A549 (cell line): ENCODE measurements at regions not wholly inside any gene's neighbourhood (a gene's known extent, or its start where the extent isn't known, plus 50 kb on each side); places are given as distances from the start of the nearest gene placed in this dataset.

Source experiments
- ATAC-seq, 2 experiments: fragments of 200-7000 bp in 1 of 2; fragments of >200 bp in 1 of 2; cut with Nextera tagmentation in 1 of 2; cut with Tn5 transposase in 1 of 2; 3 replicates each; pipeline versions ENCODE4 v1.8.0 to v1.9.1; 2018 to 2020; ENCODE audit warnings: mild to moderate bottlenecking in 1 of 2, moderate library complexity in 1 of 2
- CTCF ChIA-PET: fragments of 300-600 bp; sonication (Branson Sonifier 250); formaldehyde crosslinking; extraction: SDS; loops from one replicate; lab custom pipeline; 2021; ENCODE audit warnings: antibody characterized with exemption, inconsistent platforms; lab: Yijun Ruan, JAX
- POLR2A ChIA-PET: fragments of 350-600 bp; formaldehyde crosslinking; extraction: SDS; loops from one replicate; lab custom pipeline; 2021; ENCODE audit warnings: antibody characterized with exemption, inconsistent platforms; lab: Yijun Ruan, JAX
- DNase-seq, 2 experiments: peaks; one replicate each; pipeline versions ENCODE4 v3.0.0 to v3.0.0-alpha.2; 2011 to 2016; ENCODE audit warnings: low read depth in 1 of 2, low spot score in 1 of 2
- FAIRE-seq: peaks from 2 replicates; lab custom pipeline; 2011; peaks lifted over from hg19 to GRCh38; lab: Jason Lieb, UNC
- H3K27ac ChIP-seq, 2 experiments: fragments of >200 bp; sonication (Bioruptor Twin); formaldehyde crosslinking; 3 replicates each; pipeline ENCODE4 v1.5.1; 2016 to 2017
- H3K4me1 ChIP-seq: fragments of >200 bp; sonication (Bioruptor Twin); formaldehyde crosslinking; 3 replicates; pipeline ENCODE4 v1.6.1; 2016
- H3K4me2 ChIP-seq: fragments of >200 bp; sonication (Bioruptor Twin); formaldehyde crosslinking; 3 replicates; pipeline ENCODE4 v1.6.1; 2016
- H3K4me3 ChIP-seq: fragments of >200 bp; sonication (Bioruptor Twin); formaldehyde crosslinking; 3 replicates; pipeline ENCODE4 v1.5.1; 2016
- H3K9me3 ChIP-seq: fragments of >200 bp; sonication (Bioruptor Twin); formaldehyde crosslinking; 3 replicates; pipeline ENCODE4 v1.6.1; 2016
- BHLHE40 ChIP-seq: IDR thresholded peaks from 2 replicates; pipeline ENCODE4 v1.6.1; 2012; ENCODE audit warnings: low read depth, low read length, inconsistent platforms
- CHD2 ChIP-seq: fragments of 150-350 bp; IDR thresholded peaks from 2 replicates; pipeline ENCODE4 v1.6.1; 2014; ENCODE audit warnings: low read length; ENCODE audit not compliant: partially characterized antibody
- CHD4 ChIP-seq: fragments of 200-600 bp; sonication (generic); IDR thresholded peaks from 2 replicates; pipeline ENCODE4 v1.6.1; 2016; ENCODE audit warnings: antibody characterized with exemption, mild to moderate bottlenecking, borderline replicate concordance
- EHMT2 ChIP-seq: fragments of 200-600 bp; sonication (generic); IDR thresholded peaks from 2 replicates; pipeline ENCODE4 v1.6.1; 2016; ENCODE audit warnings: antibody characterized with exemption, low read depth, mild to moderate bottlenecking, moderate library complexity
- ESRRA ChIP-seq: fragments of 150-350 bp; IDR thresholded peaks from 2 replicates; pipeline ENCODE4 v1.6.1; 2014; ENCODE audit warnings: mild to moderate bottlenecking, low read length, borderline replicate concordance
- GATA3 ChIP-seq: IDR thresholded peaks from 2 replicates; pipeline ENCODE4 v1.6.1; 2012; ENCODE audit warnings: borderline replicate concordance
- HOXB13 ChIP-seq: fragments of 250-450 bp; sonication (Bioruptor Pico); IDR thresholded peaks from 2 replicates; pipeline ENCODE4 v1.5.0; 2020; ENCODE audit warnings: low read depth, mild to moderate bottlenecking, moderate library complexity
- KDM5A ChIP-seq: fragments of 200-600 bp; sonication (generic); IDR thresholded peaks from 2 replicates; pipeline ENCODE4 v1.6.1; 2016; ENCODE audit warnings: antibody characterized with exemption, mild to moderate bottlenecking
- MAFK ChIP-seq: fragments of 450-650 bp; IDR thresholded peaks from 2 replicates; pipeline ENCODE4 v1.6.1; 2014; ENCODE audit not compliant: partially characterized antibody
- NPAS2 ChIP-seq: fragments of 250-450 bp; sonication (Bioruptor Pico); IDR thresholded peaks from 2 replicates; pipeline ENCODE4 v1.8.0; 2022; ENCODE audit warnings: mild to moderate bottlenecking, moderate library complexity, borderline replicate concordance
- POLR2AphosphoS2 ChIP-seq: conservative IDR thresholded peaks from 2 replicates; pipeline ENCODE4 v1.6.1; 2012; ENCODE audit warnings: low read length, improper control_type of control experiment, inconsistent platforms
- RNF2 ChIP-seq: fragments of 200-600 bp; sonication (generic); IDR thresholded peaks from 2 replicates; pipeline ENCODE4 v1.6.1; 2016; ENCODE audit warnings: low read depth, mild to moderate bottlenecking, antibody characterized with exemption, moderate library complexity, borderline replicate concordance
- SMC3 ChIP-seq: fragments of >200 bp; sonication (Bioruptor Twin); formaldehyde crosslinking; IDR thresholded peaks from 3 replicates; pipeline ENCODE4 v1.6.1; 2018; ENCODE audit warnings: inconsistent platforms
- TP53 ChIP-seq: fragments of 250-450 bp; sonication (Bioruptor Pico); IDR thresholded peaks from 2 replicates; pipeline ENCODE4 v1.5.0; 2021; ENCODE audit warnings: mild to moderate bottlenecking, moderate library complexity
- ZFP36 ChIP-seq: fragments of 450-650 bp; IDR thresholded peaks from 2 replicates; pipeline ENCODE4 v1.6.1; 2014; ENCODE audit warnings: borderline replicate concordance; ENCODE audit not compliant: partially characterized antibody
- WGBS: methylation state at CpG from one replicate; pipeline ENCODE4 v1.1.6; 2017; ENCODE audit errors: missing lambda C conversion rate; 5-methylcytosine and 5-hydroxymethylcytosine counted together
- TF ChIP-seq, protein P1 (sequence below): fragments of 250-450 bp; sonication (Bioruptor Pico); IDR thresholded peaks from 2 replicates; pipeline ENCODE4 v1.5.0; 2020; ENCODE audit warnings: low read depth, mild to moderate bottlenecking, moderate library complexity
- TF ChIP-seq, protein P2 (sequence below): IDR thresholded peaks from 2 replicates; pipeline ENCODE4 v1.6.1; 2012; ENCODE audit warnings: low read depth, borderline replicate concordance
- TF ChIP-seq, protein P3 (sequence below): fragments of 450-650 bp; IDR thresholded peaks from 2 replicates; pipeline ENCODE4 v1.6.1; 2014; ENCODE audit warnings: antibody characterized with exemption
- TF ChIP-seq, protein P4 (sequence below): fragments of >200 bp; sonication (Bioruptor Twin); formaldehyde crosslinking; IDR thresholded peaks from 3 replicates; pipeline ENCODE4 v1.5.1; 2016

DNA sequence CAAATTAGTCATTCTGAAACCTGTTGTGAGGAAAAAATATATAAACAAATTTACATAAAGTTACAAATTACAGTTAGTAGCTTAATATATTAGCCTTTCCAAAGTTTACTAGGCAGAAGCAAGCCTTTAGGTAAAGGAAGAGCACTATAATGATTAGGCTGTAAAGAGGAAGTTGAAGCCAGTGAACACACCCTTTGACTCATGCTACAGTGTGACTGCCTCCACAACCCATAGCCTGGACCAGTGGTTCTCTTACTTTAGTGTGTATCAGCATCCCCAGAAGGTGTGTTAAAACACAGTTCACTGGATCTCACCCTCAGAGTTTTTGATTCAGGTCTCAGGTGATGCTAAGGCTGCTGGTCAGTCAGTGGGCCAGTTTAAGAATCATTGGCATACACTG lies 91.4 kb upstream of the DEFB112 start:
- TF ChIP-seq RNF2 (no peak), HOXB13 (no peak), CHD2 (no peak), KDM5A (no peak), EHMT2 (no peak), BHLHE40 (no peak), GATA3 (no peak), POLR2AphosphoS2 (no peak), TP53 (CRISPR knock-in tag) (no peak)
- TF ChIP-seq, protein P1, sequence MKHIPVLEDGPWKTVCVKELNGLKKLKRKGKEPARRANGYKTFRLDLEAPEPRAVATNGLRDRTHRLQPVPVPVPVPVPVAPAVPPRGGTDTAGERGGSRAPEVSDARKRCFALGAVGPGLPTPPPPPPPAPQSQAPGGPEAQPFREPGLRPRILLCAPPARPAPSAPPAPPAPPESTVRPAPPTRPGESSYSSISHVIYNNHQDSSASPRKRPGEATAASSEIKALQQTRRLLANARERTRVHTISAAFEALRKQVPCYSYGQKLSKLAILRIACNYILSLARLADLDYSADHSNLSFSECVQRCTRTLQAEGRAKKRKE (CRISPR knock-in tag), result no peak
- TF ChIP-seq, protein P2, sequence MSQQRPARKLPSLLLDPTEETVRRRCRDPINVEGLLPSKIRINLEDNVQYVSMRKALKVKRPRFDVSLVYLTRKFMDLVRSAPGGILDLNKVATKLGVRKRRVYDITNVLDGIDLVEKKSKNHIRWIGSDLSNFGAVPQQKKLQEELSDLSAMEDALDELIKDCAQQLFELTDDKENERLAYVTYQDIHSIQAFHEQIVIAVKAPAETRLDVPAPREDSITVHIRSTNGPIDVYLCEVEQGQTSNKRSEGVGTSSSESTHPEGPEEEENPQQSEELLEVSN, result no peak
- DNase-seq (no peak), ATAC-seq (no peak), FAIRE-seq (no peak)
- Histone ChIP-seq H3K4me1 (no peaks in the 10 kb centered on the region), H3K27ac (no peak overlapping the region), H3K4me2 (no peak overlapping the region), H3K4me3 (no peak overlapping the region), H3K9me3 (no peaks in the 10 kb centered on the region)
- ChIA-PET POLR2A (no interaction called here), CTCF (no interaction called here)

GRCh38 chr6:50143011-50143719 lies 93.4 kb upstream of the DEFB112 start:
- no peak overlapping the region for H3K4me2 ChIP-seq
- 0% methylated on average over 2 of the region's 2 CpGs for WGBS
- POLR2A ChIA-PET, result no interaction called here
- no peak overlapping the region for H3K27ac ChIP-seq
- ATAC-seq (no peak), FAIRE-seq (no peak), DNase-seq (no peak)
- H3K4me1 ChIP-seq, result no peaks in the 10 kb centered on the region
- no peaks in the 10 kb centered on the region for H3K9me3 ChIP-seq
- CTCF ChIA-PET, result no interaction called here
- no peak overlapping the region for H3K4me3 ChIP-seq
- TF ChIP-seq MAFK, result peak; percentile 25
- no peak for TF ChIP-seq SMC3
- TF ChIP-seq ESRRA, result no peak
- no peak for TF ChIP-seq CHD4
- TF ChIP-seq, all 56 proteins: peak for 1

DNA sequence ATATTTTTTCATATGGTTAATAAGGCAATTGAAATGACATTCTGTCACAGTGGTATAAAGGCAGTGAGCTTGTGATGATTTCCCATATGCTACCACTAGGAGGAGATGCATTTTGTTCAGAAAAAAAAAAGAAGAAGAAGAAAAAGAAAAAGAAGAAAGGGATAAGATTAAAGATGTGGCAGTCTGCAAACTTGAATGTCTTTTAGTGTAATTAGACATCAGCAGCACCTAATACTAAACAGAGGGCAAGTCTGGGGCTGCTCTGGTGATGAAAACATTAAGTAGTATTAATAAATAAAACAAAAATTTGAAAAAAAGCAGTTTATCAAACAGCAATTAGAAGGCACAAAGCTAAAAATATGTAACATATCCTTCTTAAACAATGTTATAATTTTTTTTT lies 95.4 kb upstream of the DEFB112 start:
- no peak overlapping the region for H3K4me3 ChIP-seq
- H3K9me3 ChIP-seq, result no peaks in the 10 kb centered on the region
- ATAC-seq, result no peak
- no peak for TF ChIP-seq ZFP36
- TF ChIP-seq, protein P3, sequence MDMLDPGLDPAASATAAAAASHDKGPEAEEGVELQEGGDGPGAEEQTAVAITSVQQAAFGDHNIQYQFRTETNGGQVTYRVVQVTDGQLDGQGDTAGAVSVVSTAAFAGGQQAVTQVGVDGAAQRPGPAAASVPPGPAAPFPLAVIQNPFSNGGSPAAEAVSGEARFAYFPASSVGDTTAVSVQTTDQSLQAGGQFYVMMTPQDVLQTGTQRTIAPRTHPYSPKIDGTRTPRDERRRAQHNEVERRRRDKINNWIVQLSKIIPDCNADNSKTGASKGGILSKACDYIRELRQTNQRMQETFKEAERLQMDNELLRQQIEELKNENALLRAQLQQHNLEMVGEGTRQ, result no peak
- TF ChIP-seq, protein P4, sequence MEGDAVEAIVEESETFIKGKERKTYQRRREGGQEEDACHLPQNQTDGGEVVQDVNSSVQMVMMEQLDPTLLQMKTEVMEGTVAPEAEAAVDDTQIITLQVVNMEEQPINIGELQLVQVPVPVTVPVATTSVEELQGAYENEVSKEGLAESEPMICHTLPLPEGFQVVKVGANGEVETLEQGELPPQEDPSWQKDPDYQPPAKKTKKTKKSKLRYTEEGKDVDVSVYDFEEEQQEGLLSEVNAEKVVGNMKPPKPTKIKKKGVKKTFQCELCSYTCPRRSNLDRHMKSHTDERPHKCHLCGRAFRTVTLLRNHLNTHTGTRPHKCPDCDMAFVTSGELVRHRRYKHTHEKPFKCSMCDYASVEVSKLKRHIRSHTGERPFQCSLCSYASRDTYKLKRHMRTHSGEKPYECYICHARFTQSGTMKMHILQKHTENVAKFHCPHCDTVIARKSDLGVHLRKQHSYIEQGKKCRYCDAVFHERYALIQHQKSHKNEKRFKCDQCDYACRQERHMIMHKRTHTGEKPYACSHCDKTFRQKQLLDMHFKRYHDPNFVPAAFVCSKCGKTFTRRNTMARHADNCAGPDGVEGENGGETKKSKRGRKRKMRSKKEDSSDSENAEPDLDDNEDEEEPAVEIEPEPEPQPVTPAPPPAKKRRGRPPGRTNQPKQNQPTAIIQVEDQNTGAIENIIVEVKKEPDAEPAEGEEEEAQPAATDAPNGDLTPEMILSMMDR, result peak; percentile 22; the same call in 2 of the 3 replicates
- TF ChIP-seq NPAS2 (CRISPR knock-in tag), result no peak
- no peak overlapping the region for H3K4me2 ChIP-seq
- ChIA-PET POLR2A (no interaction called here), CTCF (interaction anchor here (0.7 kb wide), 1 partner anchor 1928 kb away, joined by 3 read pairs; no protein-coding TSS in a partner anchor)
- no peak overlapping the region for H3K27ac ChIP-seq
- H3K4me1 ChIP-seq, result no peaks in the 10 kb centered on the region
- no peak for FAIRE-seq
- peak in 1 of 2 experiments; percentile 2 for DNase-seq
